ENCODE measurements at regions not wholly inside any gene's neighbourhood (a gene's known extent, or its start where the extent isn't known, plus 50 kb on each side); places are given as distances from the start of the nearest gene placed in this dataset.

DNA sequence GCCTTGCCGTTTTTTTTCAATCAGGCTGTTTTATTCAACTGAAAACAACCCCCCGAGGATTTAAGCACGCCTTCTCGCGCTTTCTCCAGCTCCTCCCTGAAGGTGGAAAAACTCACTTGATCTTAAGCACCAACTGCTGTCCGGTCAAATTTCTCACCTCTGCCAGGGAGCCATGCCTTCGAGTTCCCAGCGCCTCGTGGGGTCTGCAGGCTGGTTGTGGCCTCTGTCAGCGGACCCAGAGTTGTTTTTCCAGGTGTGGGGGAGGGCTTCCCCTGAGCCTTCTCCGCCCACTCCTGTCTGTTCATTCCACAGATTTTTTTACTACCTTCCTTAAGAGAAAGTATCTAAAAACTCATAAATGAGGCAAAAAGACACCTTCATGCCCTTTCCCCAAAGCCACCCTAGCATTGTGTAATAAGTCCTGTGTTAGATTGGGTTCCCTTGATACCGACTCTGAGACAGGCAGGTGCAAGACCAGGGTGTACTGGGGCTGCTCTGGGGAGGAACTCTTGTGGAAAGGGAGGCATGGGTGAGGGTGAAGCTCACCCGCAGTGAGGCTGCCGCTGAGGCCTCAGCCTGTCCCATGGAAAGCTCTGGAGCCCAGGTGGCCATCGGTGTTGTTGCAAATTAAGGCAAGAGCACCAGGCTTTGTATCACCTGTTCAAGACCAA, 101.6 kb downstream of the AXIN2 start:
- Mint-ChIP-seq H3K27ac (no peak overlapping the region), H3K4me3 (no peak overlapping the region), H3K9me3 (ENCODE audit: insufficient read depth) (no peaks in the 10 kb centered on the region), H3K4me1 (no peaks in the 10 kb centered on the region), H3K27me3 (peaks cover 9% of the 10 kb centered on the region)
- Histone ChIP-seq H3K79me2 (ENCODE audit: control insufficient read depth, insufficient read depth, low read length) (no peaks in the 10 kb centered on the region), H3K9ac (ENCODE audit: low read length) (no peak overlapping the region), H2AFZ (ENCODE audit: insufficient read depth, low read depth, low read length, poor library complexity, severe bottlenecking) (no peak overlapping the region), H3K27ac (ENCODE audit: low read length in 2 of 2) (no peak overlapping the region), H4K20me1 (ENCODE audit: control insufficient read depth, insufficient read depth, low read length, poor library complexity, severe bottlenecking) (no peaks in the 10 kb centered on the region), H3K9me3 (ENCODE audit: control extremely low read depth in 1 of 3, control insufficient read depth in 2 of 3, insufficient read depth in 1 of 3, low read length in 2 of 3) (no peaks in the 10 kb centered on the region), H3K27me3 (replicated peaks in 1 of 4; ENCODE audit: control extremely low read depth in 1 of 4, control insufficient read depth in 3 of 4, insufficient read depth in 4 of 4, low read length in 3 of 4) (no peaks in the 10 kb centered on the region), H3K4me3 (ENCODE audit: control extremely low read depth in 1 of 5, extremely low read depth in 1 of 5, insufficient read depth in 1 of 5, low read depth in 2 of 5, low read length in 4 of 5) (no peak overlapping the region), H3K4me2 (replicated peaks; ENCODE audit: low read depth, low read length, poor library complexity, severe bottlenecking) (no peak overlapping the region), H3K4me1 (ENCODE audit: control insufficient read depth in 2 of 2, insufficient read depth in 2 of 2, low read length in 2 of 2) (no peaks in the 10 kb centered on the region), H3K36me3 (replicated peaks in 1 of 2; ENCODE audit: control extremely low read depth in 1 of 2, control insufficient read depth in 1 of 2, extremely low read depth in 1 of 2, insufficient read depth in 2 of 2, low read length in 1 of 2) (no peaks in the 10 kb centered on the region)
- ChIA-PET CTCF (interaction anchor here (0.7 kb wide), 1 partner anchor 14 kb away, joined by 4 read pairs; no protein-coding TSS in a partner anchor), POLR2A (no interaction called here)
- 53% methylated on average over 10 of the region's 15 CpGs for WGBS (ENCODE audit: insufficient coverage)
- TF ChIP-seq EZH2 (IDR thresholded peaks at IDR 0.05; ENCODE audit: borderline replicate concordance, insufficient read depth, low read depth, low read length, poor library complexity, severe bottlenecking) (no peak), CTCF (IDR thresholded peaks at IDR 0.05) (no peak)
- intact Hi-C loops (cut with micrococcal nuclease): no loop called here
- no peak for ATAC-seq (ENCODE audit: low read depth)
- no peak for DNase-seq

DNA sequence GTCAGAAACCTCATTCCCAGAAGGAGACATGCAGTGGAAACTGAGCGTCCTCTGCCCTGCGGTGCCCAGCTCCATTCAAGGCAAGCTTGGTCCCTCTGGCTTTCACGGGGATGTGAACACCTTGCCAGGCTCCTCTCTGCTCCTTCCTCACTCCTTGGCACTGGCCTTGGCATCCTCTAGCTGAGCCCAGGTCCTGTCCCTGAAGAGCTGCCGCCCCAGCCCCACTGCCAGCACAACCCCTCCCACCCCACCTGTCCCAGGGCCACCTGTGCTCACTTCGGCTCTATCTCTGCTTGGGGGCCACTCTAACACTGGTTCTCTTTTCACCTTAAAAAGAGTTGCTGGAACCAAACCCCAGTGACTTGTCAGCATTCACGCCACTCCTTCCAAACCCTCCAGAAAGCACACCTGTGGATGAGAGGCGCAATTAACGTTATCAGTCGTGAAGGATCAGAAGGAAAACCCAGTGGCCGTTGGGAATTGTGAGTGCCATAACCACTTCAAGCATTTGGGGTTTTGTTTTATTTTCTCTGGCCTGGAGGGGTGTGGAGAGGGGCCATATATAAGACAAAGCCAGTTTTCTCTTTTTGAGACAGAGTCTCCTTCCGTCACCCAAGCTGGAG, 103.7 kb downstream of the AXIN2 start:
- Mint-ChIP-seq H3K27me3 (peaks cover 6% of the 10 kb centered on the region), H3K4me1 (no peaks in the 10 kb centered on the region), H3K9me3 (ENCODE audit: insufficient read depth) (no peaks in the 10 kb centered on the region), H3K27ac (no peak overlapping the region), H3K4me3 (no peak overlapping the region)
- POLR2A ChIA-PET: no interaction called here
- DNase-seq (no peak), ATAC-seq (ENCODE audit: low read depth) (no peak)
- 88% methylated on average over 7 of the region's 11 CpGs for WGBS (ENCODE audit: insufficient coverage)
- no peaks in the 10 kb centered on the region for H4K20me1 ChIP-seq (ENCODE audit: control insufficient read depth, insufficient read depth, low read length, poor library complexity, severe bottlenecking)
- H3K79me2 ChIP-seq (ENCODE audit: control insufficient read depth, insufficient read depth, low read length): no peaks in the 10 kb centered on the region
- intact Hi-C loops (cut with micrococcal nuclease): no loop called here
- no peaks in the 10 kb centered on the region for H3K27me3 ChIP-seq (replicated peaks in 1 of 4; ENCODE audit: control extremely low read depth in 1 of 4, control insufficient read depth in 3 of 4, insufficient read depth in 4 of 4, low read length in 3 of 4)
- CTCF ChIA-PET: no interaction called here
- H3K4me2 ChIP-seq (replicated peaks; ENCODE audit: low read depth, low read length, poor library complexity, severe bottlenecking): no peak overlapping the region
- no peak overlapping the region for H3K4me3 ChIP-seq (ENCODE audit: control extremely low read depth in 1 of 5, extremely low read depth in 1 of 5, insufficient read depth in 1 of 5, low read depth in 2 of 5, low read length in 4 of 5)
- no peaks in the 10 kb centered on the region for H3K4me1 ChIP-seq (ENCODE audit: control insufficient read depth in 2 of 2, insufficient read depth in 2 of 2, low read length in 2 of 2)
- H3K9me3 ChIP-seq (ENCODE audit: control extremely low read depth in 1 of 3, control insufficient read depth in 2 of 3, insufficient read depth in 1 of 3, low read length in 2 of 3): no peaks in the 10 kb centered on the region
- no peak overlapping the region for H3K27ac ChIP-seq (ENCODE audit: low read length in 2 of 2)
- no peak overlapping the region for H2AFZ ChIP-seq (ENCODE audit: insufficient read depth, low read depth, low read length, poor library complexity, severe bottlenecking)
- TF ChIP-seq EZH2 (IDR thresholded peaks at IDR 0.05; ENCODE audit: borderline replicate concordance, insufficient read depth, low read depth, low read length, poor library complexity, severe bottlenecking) (no peak), CTCF (IDR thresholded peaks at IDR 0.05) (no peak)
- no peak overlapping the region for H3K9ac ChIP-seq (ENCODE audit: low read length)
- no peaks in the 10 kb centered on the region for H3K36me3 ChIP-seq (replicated peaks in 1 of 2; ENCODE audit: control extremely low read depth in 1 of 2, control insufficient read depth in 1 of 2, extremely low read depth in 1 of 2, insufficient read depth in 2 of 2, low read length in 1 of 2)
